MM.1S (cell line): ENCODE measurements at regions not wholly inside any gene's neighbourhood (a gene's known extent, or its start where the extent isn't known, plus 50 kb on each side); places are given as distances from the start of the nearest gene placed in this dataset.

Experiments used
- DNase-seq: peaks from one replicate; pipeline ENCODE4 v3.0.0-alpha.2; 2015
- H2AFZ ChIP-seq: fragments of 300-600 bp; sonication (generic); 2 replicates; pipeline ENCODE4 v1.6.0; 2016; ENCODE audit warnings: antibody characterized with exemption, low read length
- H3F3A ChIP-seq: fragments of 300-600 bp; sonication (generic); 2 replicates; pipeline ENCODE4 v1.6.1; 2016; ENCODE audit warnings: mild to moderate bottlenecking, antibody characterized with exemption, low read length, moderate library complexity, mixed read lengths; ENCODE audit not compliant: insufficient read depth
- H3K27ac ChIP-seq: fragments of 300-600 bp; sonication (generic); 2 replicates; pipeline ENCODE4 v1.5.1; 2016; ENCODE audit warnings: mild to moderate bottlenecking, low read length
- H3K27me3 ChIP-seq: fragments of 300-600 bp; sonication (generic); replicated peaks from 2 replicates; pipeline ENCODE4 v1.6.0; 2016; ENCODE audit warnings: low read length; ENCODE audit not compliant: insufficient read depth
- H3K36me3 ChIP-seq: fragments of 300-600 bp; sonication (generic); replicated peaks from 2 replicates; pipeline ENCODE4 v1.6.1; 2016; ENCODE audit warnings: mild to moderate bottlenecking, low read length, mixed read lengths; ENCODE audit not compliant: insufficient read depth
- H3K4me1 ChIP-seq: fragments of 300-600 bp; sonication (generic); 2 replicates; pipeline ENCODE4 v1.6.1; 2016; ENCODE audit warnings: low read length, mixed read lengths
- H3K4me2 ChIP-seq: fragments of 300-600 bp; sonication (generic); 2 replicates; pipeline ENCODE4 v1.6.0; 2016; ENCODE audit warnings: low read depth, low read length
- H3K4me3 ChIP-seq: fragments of 300-600 bp; sonication (generic); 2 replicates; pipeline ENCODE4 v1.5.1; 2016; ENCODE audit warnings: low read length, mixed read lengths
- H3K79me2 ChIP-seq: fragments of 300-600 bp; sonication (generic); 2 replicates; pipeline ENCODE4 v1.6.1; 2016; ENCODE audit warnings: mixed run types, low read length, mixed read lengths
- H3K9ac ChIP-seq: fragments of 300-600 bp; sonication (generic); 2 replicates; pipeline ENCODE4 v1.6.1; 2016; ENCODE audit warnings: low read length, mixed read lengths
- H3K9me2 ChIP-seq: fragments of 300-600 bp; sonication (generic); replicated peaks from 2 replicates; pipeline ENCODE4 v1.6.1; 2016; ENCODE audit warnings: mild to moderate bottlenecking, low read length, mixed read lengths; ENCODE audit not compliant: insufficient read depth
- H3K9me3 ChIP-seq: fragments of 300-600 bp; sonication (generic); replicated peaks from 2 replicates; pipeline ENCODE4 v1.6.1; 2016; ENCODE audit warnings: mild to moderate bottlenecking, low read length, mixed read lengths; ENCODE audit not compliant: insufficient read depth
- H4K20me1 ChIP-seq: fragments of 300-600 bp; sonication (generic); 2 replicates; pipeline ENCODE4 v1.6.1; 2016; ENCODE audit warnings: mild to moderate bottlenecking, low read length, moderate library complexity, mixed read lengths; ENCODE audit not compliant: insufficient read depth
- EZH2 ChIP-seq: fragments of 300-600 bp; sonication (generic); optimal IDR thresholded peaks from 2 replicates; pipeline ENCODE3; 2017; ENCODE audit warnings: low read depth, mild to moderate bottlenecking, antibody characterized with exemption, low read length, mixed read lengths
- EZH2phosphoT487 ChIP-seq: fragments of 300-600 bp; sonication (generic); IDR thresholded peaks from 2 replicates; pipeline ENCODE4 v1.6.1; 2018; ENCODE audit warnings: antibody characterized with exemption, low read length
- TF ChIP-seq, protein P1 (sequence below): fragments of 300-600 bp; sonication (generic); IDR thresholded peaks from 2 replicates; pipeline ENCODE4 v1.5.1; 2016; ENCODE audit warnings: antibody characterized with exemption, low read length, mixed read lengths

DNA sequence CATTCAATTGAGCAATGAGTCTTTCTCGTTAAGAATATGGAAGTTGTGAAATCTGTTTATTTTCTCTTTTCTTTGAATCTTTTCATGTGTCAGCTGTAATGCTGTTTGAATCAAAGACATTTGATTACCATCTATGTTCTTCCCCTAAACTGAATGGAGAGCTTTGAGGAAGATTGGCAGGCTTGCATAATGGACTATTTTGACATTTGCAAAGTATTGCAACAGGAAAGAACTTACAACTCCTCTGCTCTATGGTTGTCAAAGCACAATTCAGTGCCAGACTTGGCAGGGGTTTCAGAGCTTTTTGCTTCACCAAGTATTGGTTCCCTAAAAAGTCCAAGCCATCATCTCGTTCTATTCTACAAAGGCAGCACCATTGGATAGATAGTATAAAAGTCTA lies 549.0 kb upstream of the NUDT12 start:
- H3K9ac ChIP-seq = no peak overlapping the region
- no peak for TF ChIP-seq EZH2phosphoT487
- H3K27ac ChIP-seq = no peak overlapping the region
- no peak overlapping the region for H3K4me3 ChIP-seq
- H3K9me3 ChIP-seq = no peaks in the 10 kb centered on the region
- no peaks in the 10 kb centered on the region for H3K27me3 ChIP-seq
- H2AFZ ChIP-seq = no peak overlapping the region
- no peaks in the 10 kb centered on the region for H3K9me2 ChIP-seq
- no peaks in the 10 kb centered on the region for H3F3A ChIP-seq
- H3K4me2 ChIP-seq = no peak overlapping the region
- no peaks in the 10 kb centered on the region for H4K20me1 ChIP-seq
- no peak for DNase-seq
- no peaks in the 10 kb centered on the region for H3K4me1 ChIP-seq
- H3K79me2 ChIP-seq = no peaks in the 10 kb centered on the region
- H3K36me3 ChIP-seq = no peaks in the 10 kb centered on the region

GRCh38 chr5:104096451-104096850 lies 533.9 kb upstream of the NUDT12 start:
- no peak overlapping the region for H3K9ac ChIP-seq
- H3K9me3 ChIP-seq = no peaks in the 10 kb centered on the region
- no peaks in the 10 kb centered on the region for H3K9me2 ChIP-seq
- H2AFZ ChIP-seq = no peak overlapping the region
- H3F3A ChIP-seq = no peaks in the 10 kb centered on the region
- H3K4me2 ChIP-seq = no peak overlapping the region
- TF ChIP-seq EZH2 (no peak), EZH2phosphoT487 (no peak)
- TF ChIP-seq, protein P1, sequence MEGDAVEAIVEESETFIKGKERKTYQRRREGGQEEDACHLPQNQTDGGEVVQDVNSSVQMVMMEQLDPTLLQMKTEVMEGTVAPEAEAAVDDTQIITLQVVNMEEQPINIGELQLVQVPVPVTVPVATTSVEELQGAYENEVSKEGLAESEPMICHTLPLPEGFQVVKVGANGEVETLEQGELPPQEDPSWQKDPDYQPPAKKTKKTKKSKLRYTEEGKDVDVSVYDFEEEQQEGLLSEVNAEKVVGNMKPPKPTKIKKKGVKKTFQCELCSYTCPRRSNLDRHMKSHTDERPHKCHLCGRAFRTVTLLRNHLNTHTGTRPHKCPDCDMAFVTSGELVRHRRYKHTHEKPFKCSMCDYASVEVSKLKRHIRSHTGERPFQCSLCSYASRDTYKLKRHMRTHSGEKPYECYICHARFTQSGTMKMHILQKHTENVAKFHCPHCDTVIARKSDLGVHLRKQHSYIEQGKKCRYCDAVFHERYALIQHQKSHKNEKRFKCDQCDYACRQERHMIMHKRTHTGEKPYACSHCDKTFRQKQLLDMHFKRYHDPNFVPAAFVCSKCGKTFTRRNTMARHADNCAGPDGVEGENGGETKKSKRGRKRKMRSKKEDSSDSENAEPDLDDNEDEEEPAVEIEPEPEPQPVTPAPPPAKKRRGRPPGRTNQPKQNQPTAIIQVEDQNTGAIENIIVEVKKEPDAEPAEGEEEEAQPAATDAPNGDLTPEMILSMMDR = no peak
- H3K27me3 ChIP-seq = no peaks in the 10 kb centered on the region
- no peaks in the 10 kb centered on the region for H3K79me2 ChIP-seq
- no peaks in the 10 kb centered on the region for H4K20me1 ChIP-seq
- H3K36me3 ChIP-seq = no peaks in the 10 kb centered on the region
- no peak for DNase-seq
- no peak overlapping the region for H3K27ac ChIP-seq
- no peak overlapping the region for H3K4me3 ChIP-seq
- H3K4me1 ChIP-seq = no peaks in the 10 kb centered on the region

GRCh38 chr5:104095527-104095926 lies 532.9 kb upstream of the NUDT12 start:
- H3K79me2 ChIP-seq = no peaks in the 10 kb centered on the region
- H3F3A ChIP-seq = no peaks in the 10 kb centered on the region
- no peaks in the 10 kb centered on the region for H3K4me1 ChIP-seq
- no peak for DNase-seq
- H3K4me3 ChIP-seq = no peak overlapping the region
- TF ChIP-seq, protein P1 = no peak
- TF ChIP-seq EZH2phosphoT487 = no peak
- no peak for TF ChIP-seq EZH2
- H3K36me3 ChIP-seq = no peaks in the 10 kb centered on the region
- H3K9me2 ChIP-seq = no peaks in the 10 kb centered on the region
- H3K27ac ChIP-seq = no peak overlapping the region
- no peaks in the 10 kb centered on the region for H4K20me1 ChIP-seq
- H2AFZ ChIP-seq = no peak overlapping the region
- H3K9ac ChIP-seq = no peak overlapping the region
- H3K27me3 ChIP-seq = no peaks in the 10 kb centered on the region
- no peak overlapping the region for H3K4me2 ChIP-seq
- no peaks in the 10 kb centered on the region for H3K9me3 ChIP-seq

- Histone ChIP-seq H3K9me2 (no peaks in the 10 kb centered on the region), H3K9ac (no peak overlapping the region), H3K4me1 (no peaks in the 10 kb centered on the region), H2AFZ (no peak overlapping the region), H3K9me3 (no peaks in the 10 kb centered on the region), H3K27me3 (no peaks in the 10 kb centered on the region), H4K20me1 (no peaks in the 10 kb centered on the region), H3K4me3 (no peak overlapping the region), H3F3A (no peaks in the 10 kb centered on the region), H3K4me2 (no peak overlapping the region), H3K36me3 (no peaks in the 10 kb centered on the region), H3K27ac (no peak overlapping the region), H3K79me2 (no peaks in the 10 kb centered on the region)
- TF ChIP-seq EZH2 (no peak), EZH2phosphoT487 (no peak)
- TF ChIP-seq, protein P1 = no peak
- no peak for DNase-seq
These were observed 526.5 kb upstream of the NUDT12 start for GRCh38 chr5:104088876-104089778.
